ENCODE measurements at regions not wholly inside any gene's neighbourhood (a gene's known extent, or its start where the extent isn't known, plus 50 kb on each side); places are given as distances from the start of the nearest gene placed in this dataset.
A peak's percentile ranks its signal among the peaks of the same experiment; 100 is the strongest.
"Not testable (repeated sequence)": the region's sequence is repeated elsewhere in the genome, so short reads cannot be mapped to it uniquely, and the experiment has no call there.

DNA sequence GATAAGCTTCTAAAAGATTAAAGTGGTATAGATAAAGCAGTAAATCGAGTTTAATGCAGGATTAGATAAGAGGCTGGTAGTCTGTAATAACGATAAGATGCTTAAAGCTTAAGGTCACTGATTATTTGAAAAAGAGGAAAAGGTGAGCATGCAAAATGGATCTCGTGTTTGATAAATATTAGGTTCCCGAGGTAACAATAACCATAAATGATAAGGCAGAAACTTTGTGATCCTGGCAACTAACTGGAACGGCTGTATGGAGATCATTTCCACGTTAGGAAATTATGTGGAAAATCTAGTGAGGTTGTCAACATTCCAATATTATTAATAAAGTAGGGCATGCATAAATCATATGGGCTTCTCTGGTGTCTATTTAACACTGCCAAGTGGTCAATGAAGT, 255.5 kb downstream of the EFCAB11 start:
- WGBS (ENCODE audit: insufficient coverage, low lambda C conversion rate) = 23% methylated on average over 5 of the region's 6 CpGs
- Histone ChIP-seq H3K4me3 (ENCODE audit: low read length) (no peak overlapping the region), H3K27me3 (ENCODE audit: control insufficient read depth, insufficient read depth, low read length) (no peaks in the 10 kb centered on the region), H3K9me3 (ENCODE audit: control insufficient read depth, low read depth, low read length) (no peaks in the 10 kb centered on the region), H3K36me3 (ENCODE audit: control insufficient read depth, insufficient read depth, low read length) (no peaks in the 10 kb centered on the region), H3K27ac (ENCODE audit: low read length) (no peak overlapping the region), H3K4me1 (ENCODE audit: control insufficient read depth, insufficient read depth, low read length) (peaks cover 11% of the 10 kb centered on the region)
- DNase-seq = peak; percentile 27 to 73

DNA sequence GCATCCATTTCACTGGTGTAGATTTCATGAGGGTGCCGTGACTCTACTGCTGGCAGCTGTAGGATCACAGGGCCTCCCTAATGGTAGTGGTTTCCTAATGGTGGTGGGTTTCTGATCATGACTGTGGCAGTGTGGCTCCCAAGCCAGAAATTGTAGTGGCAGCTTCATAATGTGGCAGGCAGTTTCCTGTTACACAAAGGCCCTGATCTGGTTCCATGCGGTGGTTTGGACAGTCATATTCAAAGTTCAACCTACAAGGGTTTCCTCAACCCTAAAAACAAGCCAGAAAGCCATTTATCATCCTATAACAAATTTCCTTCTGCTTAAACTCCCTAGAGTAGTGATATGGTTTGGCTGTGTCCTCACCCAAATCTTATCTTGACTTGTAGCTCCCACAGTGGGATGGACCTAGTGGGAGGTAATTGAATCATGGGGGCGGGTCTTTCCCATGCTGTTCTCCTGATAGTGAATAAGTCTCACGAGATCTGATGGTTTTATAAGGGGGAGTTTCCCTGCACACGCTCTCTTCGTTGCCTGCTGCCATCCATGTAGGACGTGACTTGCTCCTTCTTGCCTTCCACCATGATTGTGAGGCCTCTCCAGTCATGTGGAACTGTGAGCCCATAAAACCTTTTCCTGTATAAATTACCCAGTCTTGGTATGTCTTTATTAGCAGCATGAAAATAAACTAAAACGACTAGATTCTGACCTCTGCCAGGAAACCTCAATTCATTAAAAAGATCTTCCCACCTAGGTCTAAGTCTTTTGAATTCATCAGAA, 257.1 kb downstream of the EFCAB11 start:
- Histone ChIP-seq H3K36me3 (ENCODE audit: control insufficient read depth, insufficient read depth, low read length) (no peaks in the 10 kb centered on the region), H3K4me3 (ENCODE audit: low read length) (no peak overlapping the region), H3K4me1 (ENCODE audit: control insufficient read depth, insufficient read depth, low read length) (peaks cover 11% of the 10 kb centered on the region), H3K27me3 (ENCODE audit: control insufficient read depth, insufficient read depth, low read length) (no peaks in the 10 kb centered on the region), H3K9me3 (ENCODE audit: control insufficient read depth, low read depth, low read length) (no peaks in the 10 kb centered on the region), H3K27ac (ENCODE audit: low read length) (no peak overlapping the region)
- 100% methylated on average over 1 of the region's 8 CpGs for WGBS (ENCODE audit: insufficient coverage, low lambda C conversion rate)
- DNase-seq = no peak

DNA sequence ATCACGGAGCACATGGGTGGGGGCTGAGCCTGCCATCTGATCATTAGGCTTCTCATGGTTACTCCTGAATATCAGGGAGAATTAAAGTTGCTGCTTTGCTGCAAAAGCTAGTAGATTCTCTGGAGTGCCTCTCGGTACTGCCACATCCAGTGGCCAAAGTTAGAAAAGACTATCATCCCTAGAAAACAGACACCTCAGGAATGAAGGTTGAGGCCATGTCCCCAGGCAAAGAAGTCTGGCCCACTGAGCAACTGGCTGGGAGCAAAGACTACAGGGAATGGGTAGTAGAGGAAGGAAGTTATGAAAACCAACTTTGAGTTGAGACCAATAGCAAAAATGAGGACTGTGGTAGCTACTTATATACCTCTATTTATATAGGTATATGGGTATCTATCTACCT, 258.7 kb downstream of the EFCAB11 start:
- H3K9me3 ChIP-seq (ENCODE audit: control insufficient read depth, low read depth, low read length) = no peaks in the 10 kb centered on the region
- DNase-seq = no peak
- no CpG with 5 or more reads among the region's 2 CpGs for WGBS (ENCODE audit: insufficient coverage, low lambda C conversion rate)
- no peak overlapping the region for H3K4me3 ChIP-seq (ENCODE audit: low read length)
- no peaks in the 10 kb centered on the region for H3K27me3 ChIP-seq (ENCODE audit: control insufficient read depth, insufficient read depth, low read length)
- H3K27ac ChIP-seq (ENCODE audit: low read length) = no peak overlapping the region
- no peaks in the 10 kb centered on the region for H3K4me1 ChIP-seq (ENCODE audit: control insufficient read depth, insufficient read depth, low read length)
- H3K36me3 ChIP-seq (ENCODE audit: control insufficient read depth, insufficient read depth, low read length) = no peaks in the 10 kb centered on the region

DNA sequence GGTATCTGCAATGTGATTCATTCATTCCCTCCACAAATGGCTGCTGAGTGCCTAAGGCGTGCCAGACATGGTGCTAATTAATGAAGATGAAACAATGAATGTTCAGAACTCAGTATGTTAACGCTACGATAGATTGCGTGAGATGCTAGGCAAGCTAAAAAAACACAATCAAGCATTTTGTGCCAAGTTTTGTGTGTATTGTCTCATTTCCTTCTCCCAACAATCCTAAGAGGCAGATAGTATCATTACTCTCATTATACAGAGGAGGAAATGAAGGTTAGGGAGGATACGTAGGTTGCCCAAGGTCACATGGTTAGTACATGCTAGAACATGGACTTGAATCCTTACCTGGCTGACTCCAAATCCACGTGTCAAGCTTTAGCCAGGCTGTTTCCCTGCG, 264.4 kb downstream of the EFCAB11 start:
- WGBS (ENCODE audit: insufficient coverage, low lambda C conversion rate) = no CpG with 5 or more reads among the region's 7 CpGs
- Histone ChIP-seq H3K9me3 (ENCODE audit: control insufficient read depth, low read depth, low read length) (no peaks in the 10 kb centered on the region), H3K36me3 (ENCODE audit: control insufficient read depth, insufficient read depth, low read length) (no peaks in the 10 kb centered on the region), H3K27me3 (ENCODE audit: control insufficient read depth, insufficient read depth, low read length) (no peaks in the 10 kb centered on the region), H3K4me1 (ENCODE audit: control insufficient read depth, insufficient read depth, low read length) (no peaks in the 10 kb centered on the region), H3K27ac (ENCODE audit: low read length) (no peak overlapping the region), H3K4me3 (ENCODE audit: low read length) (no peak overlapping the region)
- no peak for DNase-seq

DNA sequence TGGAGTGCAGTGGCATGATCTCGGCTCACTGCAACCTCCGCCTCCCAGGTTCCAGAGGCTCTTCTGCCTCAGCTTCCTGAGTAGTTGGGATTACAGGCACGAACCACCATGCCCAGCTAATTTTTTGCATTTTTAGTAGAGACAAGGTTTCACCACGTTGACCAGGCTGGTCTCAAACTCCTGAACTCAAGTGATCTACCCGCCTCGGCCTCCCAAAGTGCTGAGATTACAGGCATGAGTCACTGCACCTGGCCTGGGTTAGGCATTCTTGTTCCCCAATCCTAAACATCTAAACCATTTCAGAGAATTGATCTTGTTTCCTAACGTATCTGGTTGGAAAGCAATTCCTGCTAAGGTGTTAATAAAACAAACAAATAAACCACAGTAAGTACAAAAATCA, 264.8 kb downstream of the EFCAB11 start:
- H3K27ac ChIP-seq (ENCODE audit: low read length); H3K4me3 ChIP-seq (ENCODE audit: low read length); H3K27me3 ChIP-seq (ENCODE audit: control insufficient read depth, insufficient read depth, low read length); H3K4me1 ChIP-seq (ENCODE audit: control insufficient read depth, insufficient read depth, low read length); DNase-seq; H3K36me3 ChIP-seq (ENCODE audit: control insufficient read depth, insufficient read depth, low read length); H3K9me3 ChIP-seq (ENCODE audit: control insufficient read depth, low read depth, low read length): not testable (repeated sequence)
- WGBS (ENCODE audit: insufficient coverage, low lambda C conversion rate) = 80% methylated on average over 1 of the region's 7 CpGs

GRCh38 chr14:89688507-89689211, 265.9 kb downstream of the EFCAB11 start:
- Histone ChIP-seq H3K9me3 (ENCODE audit: control insufficient read depth, low read depth, low read length) (peaks cover 5% of the 10 kb centered on the region), H3K4me1 (ENCODE audit: control insufficient read depth, insufficient read depth, low read length) (no peaks in the 10 kb centered on the region), H3K27me3 (ENCODE audit: control insufficient read depth, insufficient read depth, low read length) (no peaks in the 10 kb centered on the region), H3K36me3 (ENCODE audit: control insufficient read depth, insufficient read depth, low read length) (no peaks in the 10 kb centered on the region), H3K27ac (ENCODE audit: low read length) (no peak overlapping the region), H3K4me3 (ENCODE audit: low read length) (no peak overlapping the region)
- WGBS (ENCODE audit: insufficient coverage, low lambda C conversion rate) = no CpG with 5 or more reads among the region's 6 CpGs
- no peak for DNase-seq

DNA sequence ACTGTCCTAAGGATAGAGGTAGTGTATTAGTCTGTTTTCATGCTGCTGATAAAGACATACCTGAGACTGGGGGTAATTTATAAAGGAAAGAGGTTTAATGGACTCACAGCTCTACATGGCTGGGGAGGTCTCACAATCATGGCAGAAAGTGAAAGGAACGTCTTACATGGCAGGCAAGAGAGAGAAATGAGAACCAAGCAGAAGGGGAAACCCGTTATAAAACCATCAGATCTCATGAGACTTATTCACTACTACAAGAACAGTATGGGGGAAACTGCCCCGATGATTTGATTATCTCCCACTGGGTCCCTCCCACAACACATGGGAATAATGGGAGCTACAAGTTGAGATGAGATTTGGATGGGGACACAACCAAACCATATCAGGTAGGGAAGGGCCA, 267.4 kb downstream of the EFCAB11 start:
- not testable (repeated sequence) for H3K27me3 ChIP-seq (ENCODE audit: control insufficient read depth, insufficient read depth, low read length); H3K9me3 ChIP-seq (ENCODE audit: control insufficient read depth, low read depth, low read length); H3K4me1 ChIP-seq (ENCODE audit: control insufficient read depth, insufficient read depth, low read length); H3K4me3 ChIP-seq (ENCODE audit: low read length); DNase-seq; H3K27ac ChIP-seq (ENCODE audit: low read length); H3K36me3 ChIP-seq (ENCODE audit: control insufficient read depth, insufficient read depth, low read length)
- WGBS (ENCODE audit: insufficient coverage, low lambda C conversion rate) = no CpG with 5 or more reads among the region's 3 CpGs

- no CpG with 5 or more reads among the region's 4 CpGs for WGBS (ENCODE audit: insufficient coverage, low lambda C conversion rate)
Observed at GRCh38 chr14:89684139-89684538, 267.1 kb upstream of the FOXN3 start.

DNA sequence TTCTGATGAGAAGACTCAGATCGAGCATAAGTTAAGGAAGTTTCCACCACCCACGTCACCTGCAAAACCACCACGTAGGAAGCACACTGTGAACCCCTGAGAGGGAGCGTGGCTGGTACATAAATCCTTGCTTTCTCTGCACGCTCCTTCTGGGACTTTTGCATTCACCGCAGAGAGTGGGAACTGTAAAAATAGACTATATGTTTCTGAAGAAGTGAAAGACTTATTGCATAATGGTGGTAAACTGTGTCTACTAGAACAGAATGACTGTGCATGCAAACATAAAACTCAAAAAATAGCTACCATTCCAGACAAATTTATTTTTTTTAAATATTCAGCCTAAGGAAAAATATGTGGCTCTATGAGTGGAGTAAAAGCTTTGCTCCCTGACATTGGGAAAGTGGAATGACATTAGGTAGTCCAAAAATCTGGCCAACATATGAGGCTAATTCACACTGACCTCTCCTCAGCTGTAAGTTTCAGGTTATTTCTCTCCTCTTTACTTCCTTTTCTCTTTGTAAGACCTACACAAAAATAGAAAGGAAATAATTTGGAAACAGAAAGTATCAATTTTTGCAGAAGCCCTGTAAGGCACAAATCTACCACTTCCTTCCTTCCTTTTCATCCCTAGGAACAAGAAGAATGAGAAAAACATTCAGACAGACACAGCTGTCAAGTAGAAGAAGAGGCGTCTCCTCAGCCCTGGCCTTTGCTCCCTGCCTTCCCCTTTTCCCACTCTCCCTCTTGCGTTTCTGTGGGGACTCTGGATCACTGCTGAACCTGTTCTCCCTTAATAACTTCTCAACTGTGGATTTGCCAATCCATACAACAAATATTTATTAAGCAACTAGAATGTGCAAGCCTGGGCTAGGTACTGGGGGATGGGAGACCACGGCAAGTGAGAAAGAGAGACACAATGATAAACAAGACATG, 264.3 kb upstream of the FOXN3 start:
- H3K36me3 ChIP-seq (ENCODE audit: control insufficient read depth, insufficient read depth, low read length) = no peaks in the 10 kb centered on the region
- H3K4me1 ChIP-seq (ENCODE audit: control insufficient read depth, insufficient read depth, low read length) = no peaks in the 10 kb centered on the region
- 93% methylated on average over 2 of the region's 9 CpGs for WGBS (ENCODE audit: insufficient coverage, low lambda C conversion rate)
- peaks cover 9% of the 10 kb centered on the region for H3K9me3 ChIP-seq (ENCODE audit: control insufficient read depth, low read depth, low read length)
- no peak overlapping the region for H3K27ac ChIP-seq (ENCODE audit: low read length)
- peak in 1 of 2 donors; percentile 53 for DNase-seq
- no peak overlapping the region for H3K4me3 ChIP-seq (ENCODE audit: low read length)
- H3K27me3 ChIP-seq (ENCODE audit: control insufficient read depth, insufficient read depth, low read length) = no peaks in the 10 kb centered on the region

More at GRCh38 chr14:89684139-89684538, 267.1 kb upstream of the FOXN3 start:
- H3K27ac ChIP-seq (ENCODE audit: low read length) = no peak overlapping the region
- H3K4me3 ChIP-seq (ENCODE audit: low read length) = no peak overlapping the region
- no peaks in the 10 kb centered on the region for H3K36me3 ChIP-seq (ENCODE audit: control insufficient read depth, insufficient read depth, low read length)
- H3K27me3 ChIP-seq (ENCODE audit: control insufficient read depth, insufficient read depth, low read length) = no peaks in the 10 kb centered on the region
- H3K9me3 ChIP-seq (ENCODE audit: control insufficient read depth, low read depth, low read length) = peaks cover 9% of the 10 kb centered on the region
- DNase-seq = no peak
- H3K4me1 ChIP-seq (ENCODE audit: control insufficient read depth, insufficient read depth, low read length) = no peaks in the 10 kb centered on the region

DNA sequence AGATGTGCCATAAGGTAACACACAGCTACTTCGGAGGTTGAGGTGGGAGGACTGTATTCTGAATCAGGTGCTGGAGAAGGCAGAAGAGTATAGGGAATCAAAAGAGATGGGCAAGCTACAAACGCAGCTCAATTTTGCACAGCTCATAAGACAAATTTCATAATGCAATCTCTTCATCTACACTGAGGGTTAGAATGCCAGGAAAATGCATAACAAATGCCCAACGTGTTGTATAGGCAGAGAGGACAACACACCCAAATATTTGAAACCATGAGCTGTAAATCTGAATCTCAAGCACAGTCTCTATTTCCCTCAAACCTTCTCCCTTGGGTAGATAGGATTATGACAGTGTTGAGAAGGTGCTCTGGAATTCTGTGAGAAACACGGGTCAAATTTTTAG, 263.1 kb upstream of the FOXN3 start:
- Histone ChIP-seq H3K36me3 (ENCODE audit: control insufficient read depth, insufficient read depth, low read length) (no peaks in the 10 kb centered on the region), H3K27me3 (ENCODE audit: control insufficient read depth, insufficient read depth, low read length) (no peaks in the 10 kb centered on the region), H3K27ac (ENCODE audit: low read length) (no peak overlapping the region), H3K4me1 (ENCODE audit: control insufficient read depth, insufficient read depth, low read length) (no peaks in the 10 kb centered on the region), H3K4me3 (ENCODE audit: low read length) (no peak overlapping the region), H3K9me3 (ENCODE audit: control insufficient read depth, low read depth, low read length) (peaks cover 9% of the 10 kb centered on the region)
- DNase-seq = no peak
- WGBS (ENCODE audit: insufficient coverage, low lambda C conversion rate) = no CpG with 5 or more reads among the region's 4 CpGs

Data from large intestine (tissue), 3 donors.